SK-N-SH (cell line): ENCODE measurements at regions not wholly inside any gene's neighbourhood (a gene's known extent, or its start where the extent isn't known, plus 50 kb on each side); places are given as distances from the start of the nearest gene placed in this dataset.

Experiments
- CTCF ChIA-PET: fragments of 300-600, 350-600 bp; formaldehyde crosslinking; extraction: SDS; loops from one replicate; lab custom pipeline; 2021; lab: Yijun Ruan, JAX
- POLR2A ChIA-PET: fragments of 350-600 bp; sonication (Branson Sonifier 250); formaldehyde crosslinking; extraction: SDS; loops from one replicate; lab custom pipeline; 2020; ENCODE audit warnings: antibody characterized with exemption, inconsistent platforms; lab: Yijun Ruan, JAX
- DNase-seq: peaks from one replicate; pipeline ENCODE4 v3.0.0; 2012
- H2AFZ ChIP-seq: fragments of 200-600 bp; sonication (generic); 2 replicates; pipeline ENCODE4 v1.8.1; 2016; ENCODE audit warnings: antibody characterized with exemption, mild to moderate bottlenecking, low read depth
- H3F3A ChIP-seq: fragments of 200-600 bp; sonication (generic); replicated peaks from 2 replicates; pipeline ENCODE3; 2016; ENCODE audit warnings: antibody characterized with exemption, mild to moderate bottlenecking; ENCODE audit not compliant: insufficient read depth
- H3K27ac ChIP-seq, 2 experiments: fragments of 200-500 bp in 1 of 2; fragments of 200-600 bp in 1 of 2; sonication (Bioruptor generic) in 1 of 2; sonication (generic), shearing (Covaris generic) in 1 of 2; 2 replicates each; pipeline versions ENCODE4 v1.5.1 to v1.6.1; 2014 to 2016; ENCODE audit warnings: low read depth in 2 of 2, inconsistent platforms in 1 of 2, low read length in 1 of 2, mild to moderate bottlenecking in 1 of 2, mixed read lengths in 1 of 2
- H3K27me3 ChIP-seq: fragments of 200-600 bp; sonication (generic), shearing (Covaris generic); 2 replicates; pipeline ENCODE4 v1.6.1; 2016; ENCODE audit warnings: mixed run types; ENCODE audit not compliant: insufficient read depth
- H3K36me3 ChIP-seq, 2 experiments: fragments of 200-500 bp in 1 of 2; fragments of 200-600 bp in 1 of 2; sonication (Bioruptor generic) in 1 of 2; sonication (generic) in 1 of 2; replicated peaks in 1 of 2; 2 replicates each; pipeline versions ENCODE3 to v1.5.1; 2014 to 2016; ENCODE audit warnings: low read length in 1 of 2, mild to moderate bottlenecking in 1 of 2; ENCODE audit not compliant: insufficient read depth in 2 of 2, control insufficient read depth in 1 of 2
- H3K4me1 ChIP-seq, 2 experiments: fragments of 200-500 bp in 1 of 2; fragments of 200-600 bp in 1 of 2; sonication (Bioruptor generic) in 1 of 2; sonication (generic), shearing (Covaris generic) in 1 of 2; 2 replicates each; pipeline versions ENCODE4 v1.5.1 to v1.6.1; 2014 to 2016; ENCODE audit warnings: low read depth in 1 of 2, low read length in 1 of 2, mixed run types in 1 of 2; ENCODE audit not compliant: insufficient read depth in 2 of 2, control insufficient read depth in 1 of 2
- H3K4me2 ChIP-seq: fragments of 200-600 bp; sonication (generic), shearing (Covaris generic); 2 replicates; pipeline ENCODE4 v1.6.1; 2017; ENCODE audit warnings: mixed run types
- H3K4me3 ChIP-seq, 2 experiments: fragments of 200-500 bp in 1 of 2; fragments of 200-600 bp in 1 of 2; sonication (Bioruptor generic) in 1 of 2; sonication (generic), shearing (Covaris generic) in 1 of 2; 2 replicates each; pipeline versions ENCODE4 v1.5.1 to v1.8.1; 2014 to 2016; ENCODE audit warnings: low read depth in 2 of 2, inconsistent platforms in 1 of 2, low read length in 1 of 2, mild to moderate bottlenecking in 1 of 2, mixed read lengths in 1 of 2, moderate library complexity in 1 of 2
- H3K79me2 ChIP-seq: fragments of 200-600 bp; sonication (generic); 2 replicates; pipeline ENCODE4 v1.8.1; 2017; ENCODE audit warnings: mild to moderate bottlenecking; ENCODE audit not compliant: insufficient read depth
- H3K9ac ChIP-seq: fragments of 200-600 bp; sonication (generic); 2 replicates; pipeline ENCODE4 v1.6.1; 2017; ENCODE audit warnings: mixed run types
- H3K9me2 ChIP-seq: fragments of 200-600 bp; sonication (generic); 2 replicates; pipeline ENCODE4 v1.6.1; 2017; ENCODE audit warnings: mixed run types
- H3K9me3 ChIP-seq: fragments of 200-600 bp; sonication (generic); 2 replicates; pipeline ENCODE4 v1.6.1; 2017; ENCODE audit warnings: mixed run types, mild to moderate bottlenecking, moderate library complexity
- H4K20me1 ChIP-seq: fragments of 200-600 bp; sonication (generic); 2 replicates; pipeline ENCODE4 v1.6.1; 2017; ENCODE audit warnings: mild to moderate bottlenecking, mixed run types; ENCODE audit not compliant: insufficient read depth
- FOSL2 ChIP-seq: IDR thresholded peaks from 2 replicates; pipeline ENCODE4 v1.4.0; 2012; ENCODE audit warnings: low read depth, mild to moderate bottlenecking, moderate library complexity, borderline replicate concordance
- FOXJ3 ChIP-seq: sonication (generic); formaldehyde crosslinking; IDR thresholded peaks from 2 replicates; pipeline ENCODE4 v1.5.1; 2020; ENCODE audit warnings: mild to moderate bottlenecking, missing genetic modification reagents
- FOXM1 ChIP-seq: IDR thresholded peaks from 2 replicates; pipeline ENCODE4 v1.4.0; 2012; ENCODE audit warnings: low read depth, mild to moderate bottlenecking
- GABPA ChIP-seq: IDR thresholded peaks from 2 replicates; pipeline ENCODE4 v1.4.0; 2012; ENCODE audit warnings: low read depth, mild to moderate bottlenecking
- GATA2 ChIP-seq: sonication (generic); formaldehyde crosslinking; IDR thresholded peaks from 2 replicates; pipeline ENCODE4 v1.5.0; 2020; ENCODE audit warnings: mild to moderate bottlenecking, missing genetic modification reagents
- MXI1 ChIP-seq: IDR thresholded peaks from 2 replicates; pipeline ENCODE4 v1.6.1; 2012; ENCODE audit warnings: mild to moderate bottlenecking, low read depth, low read length, improper control_type of control experiment
- RAD21 ChIP-seq: IDR thresholded peaks from 2 replicates; pipeline ENCODE4 v1.6.1; 2012; ENCODE audit warnings: mild to moderate bottlenecking, low read length
- RCOR1 ChIP-seq: fragments of 150-350 bp; IDR thresholded peaks from 2 replicates; pipeline ENCODE4 v1.6.1; 2017; ENCODE audit warnings: antibody characterized with exemption, low read length
- REST ChIP-seq: IDR thresholded peaks from 2 replicates; pipeline ENCODE4 v1.6.1; 2012; ENCODE audit warnings: mild to moderate bottlenecking, low read depth, low read length, moderate library complexity
- SIN3A ChIP-seq: IDR thresholded peaks from 2 replicates; pipeline ENCODE4 v1.6.1; 2012; ENCODE audit warnings: low read depth, mild to moderate bottlenecking, low read length, moderate library complexity, borderline replicate concordance
- YY1 ChIP-seq: IDR thresholded peaks from 2 replicates; pipeline ENCODE4 v1.4.0; 2012; ENCODE audit warnings: low read depth, mild to moderate bottlenecking
- WGBS: methylation state at CpG from one replicate; pipeline ENCODE4 v1.1.6; 2017; ENCODE audit warnings: low lambda C conversion rate; 5-methylcytosine and 5-hydroxymethylcytosine counted together
- TF ChIP-seq, protein P1 (sequence below): fragments of 150-350 bp; IDR thresholded peaks from 2 replicates; pipeline ENCODE4 v1.6.1; 2017; ENCODE audit warnings: antibody characterized with exemption, low read length, low read depth, borderline replicate concordance
- TF ChIP-seq, protein P2 (sequence below): fragments of 150-350 bp; IDR thresholded peaks from 2 replicates; pipeline ENCODE4 v1.6.1; 2016; ENCODE audit warnings: mild to moderate bottlenecking, low read depth, low read length
- TF ChIP-seq, protein P3 (sequence below): IDR thresholded peaks from 2 replicates; pipeline ENCODE4 v1.4.0; 2012; ENCODE audit warnings: low read depth, borderline replicate concordance
- TF ChIP-seq, protein P4 (sequence below): IDR thresholded peaks from 2 replicates; pipeline ENCODE4; 2012

DNA sequence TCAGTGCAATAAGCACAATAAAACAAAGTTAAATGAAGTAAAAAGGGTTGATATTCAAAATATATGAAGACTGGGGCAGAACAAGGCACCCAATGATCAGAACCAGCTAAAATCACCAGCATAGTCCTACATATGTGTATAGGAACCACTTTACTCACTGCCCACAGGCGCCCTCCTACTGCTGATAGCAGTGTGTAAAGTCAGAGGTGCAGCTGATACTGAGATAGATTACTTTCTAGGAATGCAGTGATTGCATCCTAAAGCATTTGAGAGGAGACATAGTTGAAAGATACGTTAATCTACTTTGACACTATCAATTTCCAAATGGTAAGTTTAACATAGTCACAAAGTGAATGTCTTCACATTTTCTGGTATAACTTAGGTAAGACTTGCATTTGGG, 161.1 kb upstream of the MCHR2 start:
- WGBS = 10% methylated on average over 2 of the region's 2 CpGs
- DNase-seq = no peak
- H3K9ac ChIP-seq = no peak overlapping the region
- H3K9me3 ChIP-seq = no peaks in the 10 kb centered on the region
- peaks cover 6% of the 10 kb centered on the region; the same call in 1 of the 2 replicates for H3K27me3 ChIP-seq
- H3K4me1 ChIP-seq = no peaks in the 10 kb centered on the region
- H3K79me2 ChIP-seq = no peaks in the 10 kb centered on the region
- TF ChIP-seq GATA2 (CRISPR knock-in tag) (no peak), RCOR1 (no peak), MXI1 (no peak), RAD21 (no peak), REST (no peak), GABPA (no peak), FOXM1 (no peak), FOXJ3 (CRISPR knock-in tag) (no peak), FOSL2 (no peak)
- TF ChIP-seq, protein P1, sequence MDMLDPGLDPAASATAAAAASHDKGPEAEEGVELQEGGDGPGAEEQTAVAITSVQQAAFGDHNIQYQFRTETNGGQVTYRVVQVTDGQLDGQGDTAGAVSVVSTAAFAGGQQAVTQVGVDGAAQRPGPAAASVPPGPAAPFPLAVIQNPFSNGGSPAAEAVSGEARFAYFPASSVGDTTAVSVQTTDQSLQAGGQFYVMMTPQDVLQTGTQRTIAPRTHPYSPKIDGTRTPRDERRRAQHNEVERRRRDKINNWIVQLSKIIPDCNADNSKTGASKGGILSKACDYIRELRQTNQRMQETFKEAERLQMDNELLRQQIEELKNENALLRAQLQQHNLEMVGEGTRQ = no peak
- H3K4me2 ChIP-seq = no peak overlapping the region
- ChIA-PET CTCF (interaction anchor here (0.8 to 1.2 kb wide), 3 partner anchors 39 to 287 kb away, joined by 3 to 4 read pairs (median 3); no protein-coding TSS in a partner anchor), POLR2A (no interaction called here)
- no peak overlapping the region for H3K27ac ChIP-seq
- no peaks in the 10 kb centered on the region for H3K36me3 ChIP-seq
- H4K20me1 ChIP-seq = no peaks in the 10 kb centered on the region
- H3K9me2 ChIP-seq = no peaks in the 10 kb centered on the region
- no peak overlapping the region for H2AFZ ChIP-seq
- no peaks in the 10 kb centered on the region for H3F3A ChIP-seq
- no peak overlapping the region for H3K4me3 ChIP-seq

- Histone ChIP-seq H3K4me3 (no peak overlapping the region), H3K9me3 (no peaks in the 10 kb centered on the region), H3K79me2 (no peaks in the 10 kb centered on the region), H3K36me3 (no peaks in the 10 kb centered on the region), H4K20me1 (no peaks in the 10 kb centered on the region), H3K27me3 (no peaks in the 10 kb centered on the region), H3K4me2 (no peak overlapping the region), H3F3A (no peaks in the 10 kb centered on the region), H2AFZ (no peak overlapping the region), H3K4me1 (no peaks in the 10 kb centered on the region), H3K9ac (no peak overlapping the region), H3K27ac (no peak overlapping the region), H3K9me2 (no peaks in the 10 kb centered on the region; the same call in 1 of the 2 replicates)
- TF ChIP-seq, protein P2, sequence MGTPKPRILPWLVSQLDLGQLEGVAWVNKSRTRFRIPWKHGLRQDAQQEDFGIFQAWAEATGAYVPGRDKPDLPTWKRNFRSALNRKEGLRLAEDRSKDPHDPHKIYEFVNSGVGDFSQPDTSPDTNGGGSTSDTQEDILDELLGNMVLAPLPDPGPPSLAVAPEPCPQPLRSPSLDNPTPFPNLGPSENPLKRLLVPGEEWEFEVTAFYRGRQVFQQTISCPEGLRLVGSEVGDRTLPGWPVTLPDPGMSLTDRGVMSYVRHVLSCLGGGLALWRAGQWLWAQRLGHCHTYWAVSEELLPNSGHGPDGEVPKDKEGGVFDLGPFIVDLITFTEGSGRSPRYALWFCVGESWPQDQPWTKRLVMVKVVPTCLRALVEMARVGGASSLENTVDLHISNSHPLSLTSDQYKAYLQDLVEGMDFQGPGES = no peak
- TF ChIP-seq RCOR1 = no peak
- TF ChIP-seq FOXM1 = no peak
- TF ChIP-seq YY1 = no peak
- no peak for TF ChIP-seq SIN3A
- TF ChIP-seq, protein P3, sequence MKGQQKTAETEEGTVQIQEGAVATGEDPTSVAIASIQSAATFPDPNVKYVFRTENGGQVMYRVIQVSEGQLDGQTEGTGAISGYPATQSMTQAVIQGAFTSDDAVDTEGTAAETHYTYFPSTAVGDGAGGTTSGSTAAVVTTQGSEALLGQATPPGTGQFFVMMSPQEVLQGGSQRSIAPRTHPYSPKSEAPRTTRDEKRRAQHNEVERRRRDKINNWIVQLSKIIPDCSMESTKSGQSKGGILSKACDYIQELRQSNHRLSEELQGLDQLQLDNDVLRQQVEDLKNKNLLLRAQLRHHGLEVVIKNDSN = no peak
- TF ChIP-seq, protein P4, sequence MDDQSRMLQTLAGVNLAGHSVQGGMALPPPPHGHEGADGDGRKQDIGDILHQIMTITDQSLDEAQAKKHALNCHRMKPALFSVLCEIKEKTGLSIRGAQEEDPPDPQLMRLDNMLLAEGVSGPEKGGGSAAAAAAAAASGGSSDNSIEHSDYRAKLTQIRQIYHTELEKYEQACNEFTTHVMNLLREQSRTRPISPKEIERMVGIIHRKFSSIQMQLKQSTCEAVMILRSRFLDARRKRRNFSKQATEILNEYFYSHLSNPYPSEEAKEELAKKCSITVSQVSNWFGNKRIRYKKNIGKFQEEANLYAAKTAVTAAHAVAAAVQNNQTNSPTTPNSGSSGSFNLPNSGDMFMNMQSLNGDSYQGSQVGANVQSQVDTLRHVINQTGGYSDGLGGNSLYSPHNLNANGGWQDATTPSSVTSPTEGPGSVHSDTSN = no peak
- 0% methylated on average over 2 of the region's 2 CpGs for WGBS
- no peak for DNase-seq
- CTCF ChIA-PET = no interaction called here
- POLR2A ChIA-PET = no interaction called here
These were observed 159.7 kb upstream of the MCHR2 start for GRCh38 chr6:100153636-100154275.
